HEK293T (cell line): ENCODE measurements at regions not wholly inside any gene's neighbourhood (a gene's known extent, or its start where the extent isn't known, plus 50 kb on each side); places are given as distances from the start of the nearest gene placed in this dataset.

ENCODE experiments used
- BHLHE40 ChIP-seq: fragments of 450-650 bp; IDR thresholded peaks from 2 replicates; pipeline ENCODE4 v1.6.1; 2016; ENCODE audit warnings: mild to moderate bottlenecking, moderate library complexity, borderline replicate concordance
- CTBP1 ChIP-seq: fragments of 450-650 bp; IDR thresholded peaks from 2 replicates; pipeline ENCODE4 v1.6.1; 2016; ENCODE audit warnings: borderline replicate concordance
- FOXA1 ChIP-seq: fragments of 450-650 bp; IDR thresholded peaks from 2 replicates; pipeline ENCODE4 v1.6.1; 2016; ENCODE audit warnings: mild to moderate bottlenecking
- FOXM1 ChIP-seq: fragments of 450-650 bp; IDR thresholded peaks from 2 replicates; pipeline ENCODE4 v1.6.1; 2017; ENCODE audit warnings: mild to moderate bottlenecking, borderline replicate concordance
- SP1 ChIP-seq: fragments of 450-650 bp; IDR thresholded peaks from 2 replicates; pipeline ENCODE4 v1.6.1; 2017
- SUZ12 ChIP-seq: fragments of 450-650 bp; IDR thresholded peaks from 2 replicates; pipeline ENCODE4 v1.6.1; 2016; ENCODE audit warnings: mild to moderate bottlenecking

DNA sequence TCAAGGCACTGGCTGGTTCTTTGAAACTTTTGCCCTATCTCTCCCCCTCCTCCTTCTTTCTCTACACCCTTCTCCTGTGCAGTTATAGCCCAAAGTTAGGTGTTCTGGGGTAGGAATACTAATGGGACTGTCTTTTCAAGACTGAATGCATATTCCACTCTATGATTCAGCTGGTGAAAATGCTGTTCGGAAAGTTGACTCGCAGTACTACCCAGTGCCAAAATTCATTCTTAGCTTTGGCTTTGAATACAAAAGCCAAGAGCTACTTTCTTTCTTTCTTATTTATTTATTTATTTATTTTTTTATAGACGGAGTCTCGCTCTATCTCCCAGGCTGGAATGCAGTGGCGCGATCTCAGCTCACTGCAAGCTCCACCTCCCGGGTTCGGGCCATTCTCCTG is 249.2 kb downstream of the ETNK1 start:
- TF ChIP-seq SUZ12 (no peak), FOXM1 (no peak), SP1 (no peak), FOXA1 (no peak), BHLHE40 (no peak), CTBP1 (no peak)
